ENCODE measurements at regions not wholly inside any gene's neighbourhood (a gene's known extent, or its start where the extent isn't known, plus 50 kb on each side); places are given as distances from the start of the nearest gene placed in this dataset.

- TF ChIP-seq THRB (CRISPR knock-in tag; conservative IDR thresholded peaks at IDR 0.05): no peak
- TF ChIP-seq KLF1 (tag; IDR thresholded peaks at IDR 0.05): no peak
- TF ChIP-seq BCOR (IDR thresholded peaks at IDR 0.05): no peak
Observed at GRCh38 chr13:77379508-77379907, 52.6 kb upstream of the MYCBP2 start (continued).

- no peaks in the 10 kb centered on the region for H4K20me1 ChIP-seq (replicated peaks; ENCODE audit: control insufficient read depth, insufficient read depth, low read length)
- ATAC-seq (no peak), DNase-seq (ENCODE audit: extremely low read depth in 1 of 4, low spot score in 3 of 4) (no peak), FAIRE-seq (no peak)
- no peak overlapping the region for H3K27ac ChIP-seq (ENCODE audit: extremely low read depth, low read depth, low read length)
- no peak overlapping the region for H3K4me3 ChIP-seq
- no peaks in the 10 kb centered on the region for H3K79me2 ChIP-seq (ENCODE audit: control insufficient read depth, insufficient read depth, low read length)
- no peaks in the 10 kb centered on the region for H3K36me3 ChIP-seq (ENCODE audit: control insufficient read depth, insufficient read depth, low read length)
- intact Hi-C loops (cut with micrococcal nuclease): no loop called here
- BruUV-seq (replicated peaks): no TSS peak
- POLR2A ChIA-PET: no interaction called here
- H3K4me2 ChIP-seq (ENCODE audit: insufficient read depth, low read length): no peak overlapping the region
- CTCF ChIA-PET (ENCODE audit: low intra/inter-chr PET ratio): no interaction called here
- H3K9me3 ChIP-seq (replicated peaks; ENCODE audit: control insufficient read depth, insufficient read depth, low read depth, low read length): no peaks in the 10 kb centered on the region
- H2AFZ ChIP-seq (ENCODE audit: low read depth, low read length): no peak overlapping the region
- H3K4me1 ChIP-seq (replicated peaks in 1 of 2; ENCODE audit: control insufficient read depth in 2 of 2, insufficient read depth in 2 of 2, low read length in 2 of 2): no peaks in the 10 kb centered on the region; a peak in 1 of 5 replicates
- in situ Hi-C loops (cut with MboI): no loop called here
- no peaks in the 10 kb centered on the region for H3K9me1 ChIP-seq (ENCODE audit: control insufficient read depth, insufficient read depth, low read length)
- no peak overlapping the region for H3K9ac ChIP-seq (ENCODE audit: insufficient read depth in 1 of 2, low read depth in 2 of 2, low read length in 2 of 2)
- no peaks in the 10 kb centered on the region for H3K27me3 ChIP-seq (ENCODE audit: control insufficient read depth in 2 of 2, insufficient read depth in 2 of 2, low read length in 2 of 2)
- TF ChIP-seq VEZF1 (CRISPR knock-in tag; IDR thresholded peaks at IDR 0.05): no peak
- no peak for TF ChIP-seq HDAC1 (IDR thresholded peaks at IDR 0.05)
- TF ChIP-seq CAMTA2 (CRISPR knock-in tag; conservative IDR thresholded peaks at IDR 0.05): no peak
- TF ChIP-seq ZNF584 (CRISPR knock-in tag; IDR thresholded peaks at IDR 0.05; ENCODE audit: low read depth): no peak
- no peak for TF ChIP-seq U2AF1 (optimal IDR thresholded peaks at IDR 0.05; ENCODE audit: low read depth, low read length)
- TF ChIP-seq NFYB (IDR thresholded peaks at IDR 0.05; ENCODE audit: extremely low read depth, insufficient read length): no peak
- no peak for TF ChIP-seq SMAD3 (CRISPR knock-in tag; conservative IDR thresholded peaks at IDR 0.05)
- TF ChIP-seq MLLT1 (IDR thresholded peaks at IDR 0.05): no peak
- no peak for TF ChIP-seq HES1 (IDR thresholded peaks at IDR 0.05; ENCODE audit: low read depth)
- no peak for TF ChIP-seq CREB1 (IDR thresholded peaks at IDR 0.05)
- TF ChIP-seq CREB1 (CRISPR knock-in tag; IDR thresholded peaks at IDR 0.05): no peak
- TF ChIP-seq RBM14 (IDR thresholded peaks at IDR 0.05; ENCODE audit: borderline replicate concordance, insufficient read depth, low read depth, low read length): no peak
- TF ChIP-seq SFPQ (IDR thresholded peaks at IDR 0.05; ENCODE audit: low read depth, low read length): no peak
- TF ChIP-seq NCOA1 (IDR thresholded peaks at IDR 0.05; ENCODE audit: low read depth): no peak
Observed at GRCh38 chr13:77378662-77379061, 51.8 kb upstream of the MYCBP2 start.

All from K562 (cell line).